ENCODE measurements at regions not wholly inside any gene's neighbourhood (a gene's known extent, or its start where the extent isn't known, plus 50 kb on each side); places are given as distances from the start of the nearest gene placed in this dataset.

DNA sequence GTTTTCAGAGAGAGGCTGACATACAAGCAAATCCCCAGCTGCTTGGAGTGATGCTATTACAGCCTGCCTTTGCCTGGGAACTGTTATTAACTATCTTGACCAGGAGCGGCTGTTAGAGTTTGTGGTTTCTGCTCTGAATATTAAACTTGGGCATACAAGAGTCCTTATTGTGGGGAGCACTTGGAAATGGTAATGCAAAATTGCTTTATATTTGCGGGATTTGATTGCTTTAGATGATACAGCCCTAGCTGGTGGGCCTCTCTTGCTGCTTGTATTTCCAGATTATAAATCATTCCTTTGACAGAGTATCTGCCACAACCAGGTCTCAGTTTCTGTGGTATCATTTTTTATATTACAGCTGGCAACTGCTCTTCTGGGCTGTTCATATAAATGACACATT, 101.9 kb upstream of the FAM204A start:
- TF ChIP-seq, protein P1, sequence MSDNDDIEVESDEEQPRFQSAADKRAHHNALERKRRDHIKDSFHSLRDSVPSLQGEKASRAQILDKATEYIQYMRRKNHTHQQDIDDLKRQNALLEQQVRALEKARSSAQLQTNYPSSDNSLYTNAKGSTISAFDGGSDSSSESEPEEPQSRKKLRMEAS (IDR thresholded peaks at IDR 0.05) = no peak
- TF ChIP-seq FOXM1 (IDR thresholded peaks at IDR 0.05; ENCODE audit: borderline replicate concordance, low read depth) (no peak), NFIC (IDR thresholded peaks at IDR 0.05) (no peak), EGR1 (IDR thresholded peaks at IDR 0.05) (no peak), CREB1 (IDR thresholded peaks at IDR 0.05; ENCODE audit: low read depth) (no peak), RAD21 (IDR thresholded peaks at IDR 0.05; ENCODE audit: low read depth) (no peak), TCF12 (IDR thresholded peaks at IDR 0.05; ENCODE audit: low read depth) (no peak)
- TF ChIP-seq, protein P2, sequence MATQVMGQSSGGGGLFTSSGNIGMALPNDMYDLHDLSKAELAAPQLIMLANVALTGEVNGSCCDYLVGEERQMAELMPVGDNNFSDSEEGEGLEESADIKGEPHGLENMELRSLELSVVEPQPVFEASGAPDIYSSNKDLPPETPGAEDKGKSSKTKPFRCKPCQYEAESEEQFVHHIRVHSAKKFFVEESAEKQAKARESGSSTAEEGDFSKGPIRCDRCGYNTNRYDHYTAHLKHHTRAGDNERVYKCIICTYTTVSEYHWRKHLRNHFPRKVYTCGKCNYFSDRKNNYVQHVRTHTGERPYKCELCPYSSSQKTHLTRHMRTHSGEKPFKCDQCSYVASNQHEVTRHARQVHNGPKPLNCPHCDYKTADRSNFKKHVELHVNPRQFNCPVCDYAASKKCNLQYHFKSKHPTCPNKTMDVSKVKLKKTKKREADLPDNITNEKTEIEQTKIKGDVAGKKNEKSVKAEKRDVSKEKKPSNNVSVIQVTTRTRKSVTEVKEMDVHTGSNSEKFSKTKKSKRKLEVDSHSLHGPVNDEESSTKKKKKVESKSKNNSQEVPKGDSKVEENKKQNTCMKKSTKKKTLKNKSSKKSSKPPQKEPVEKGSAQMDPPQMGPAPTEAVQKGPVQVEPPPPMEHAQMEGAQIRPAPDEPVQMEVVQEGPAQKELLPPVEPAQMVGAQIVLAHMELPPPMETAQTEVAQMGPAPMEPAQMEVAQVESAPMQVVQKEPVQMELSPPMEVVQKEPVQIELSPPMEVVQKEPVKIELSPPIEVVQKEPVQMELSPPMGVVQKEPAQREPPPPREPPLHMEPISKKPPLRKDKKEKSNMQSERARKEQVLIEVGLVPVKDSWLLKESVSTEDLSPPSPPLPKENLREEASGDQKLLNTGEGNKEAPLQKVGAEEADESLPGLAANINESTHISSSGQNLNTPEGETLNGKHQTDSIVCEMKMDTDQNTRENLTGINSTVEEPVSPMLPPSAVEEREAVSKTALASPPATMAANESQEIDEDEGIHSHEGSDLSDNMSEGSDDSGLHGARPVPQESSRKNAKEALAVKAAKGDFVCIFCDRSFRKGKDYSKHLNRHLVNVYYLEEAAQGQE (IDR thresholded peaks at IDR 0.05; ENCODE audit: low read depth) = no peak
- TF ChIP-seq, protein P3, sequence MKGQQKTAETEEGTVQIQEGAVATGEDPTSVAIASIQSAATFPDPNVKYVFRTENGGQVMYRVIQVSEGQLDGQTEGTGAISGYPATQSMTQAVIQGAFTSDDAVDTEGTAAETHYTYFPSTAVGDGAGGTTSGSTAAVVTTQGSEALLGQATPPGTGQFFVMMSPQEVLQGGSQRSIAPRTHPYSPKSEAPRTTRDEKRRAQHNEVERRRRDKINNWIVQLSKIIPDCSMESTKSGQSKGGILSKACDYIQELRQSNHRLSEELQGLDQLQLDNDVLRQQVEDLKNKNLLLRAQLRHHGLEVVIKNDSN (IDR thresholded peaks at IDR 0.05) = no peak

DNA sequence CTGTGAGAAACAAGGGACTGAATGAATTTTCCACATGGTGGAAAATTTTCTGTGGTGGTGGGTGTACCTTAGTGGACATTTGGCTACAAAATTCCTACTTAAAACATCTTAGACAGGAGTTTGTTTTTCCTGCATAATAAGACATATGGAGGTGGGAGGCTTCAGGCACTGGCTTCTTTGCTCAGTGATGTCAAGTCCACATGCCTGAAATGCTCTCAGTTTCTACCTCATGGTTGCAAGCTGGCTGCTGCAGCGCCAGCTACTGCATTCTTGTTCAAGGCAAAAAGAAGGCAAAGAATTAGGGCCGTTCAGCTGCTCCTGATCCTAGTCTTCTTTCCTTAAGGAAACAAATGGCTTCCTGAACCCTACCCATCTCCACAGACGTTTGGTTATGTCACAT, 99.9 kb upstream of the FAM204A start:
- TF ChIP-seq YY1 (IDR thresholded peaks at IDR 0.05; ENCODE audit: low read depth) (no peak), CREB1 (IDR thresholded peaks at IDR 0.05; ENCODE audit: low read depth) (no peak), CEBPB (IDR thresholded peaks at IDR 0.05) (no peak), TCF12 (IDR thresholded peaks at IDR 0.05; ENCODE audit: low read depth) (no peak), TEAD4 (IDR thresholded peaks at IDR 0.05) (no peak), RAD21 (IDR thresholded peaks at IDR 0.05; ENCODE audit: low read depth) (no peak), EP300 (IDR thresholded peaks at IDR 0.05; ENCODE audit: borderline replicate concordance) (no peak), FOXM1 (IDR thresholded peaks at IDR 0.05; ENCODE audit: borderline replicate concordance, low read depth) (no peak), TAF1 (IDR thresholded peaks at IDR 0.05; ENCODE audit: low read depth) (no peak)
- TF ChIP-seq, protein P2 (IDR thresholded peaks at IDR 0.05; ENCODE audit: low read depth) = no peak
- TF ChIP-seq, protein P3 (IDR thresholded peaks at IDR 0.05) = no peak
- TF ChIP-seq, protein P1 (IDR thresholded peaks at IDR 0.05) = no peak

DNA sequence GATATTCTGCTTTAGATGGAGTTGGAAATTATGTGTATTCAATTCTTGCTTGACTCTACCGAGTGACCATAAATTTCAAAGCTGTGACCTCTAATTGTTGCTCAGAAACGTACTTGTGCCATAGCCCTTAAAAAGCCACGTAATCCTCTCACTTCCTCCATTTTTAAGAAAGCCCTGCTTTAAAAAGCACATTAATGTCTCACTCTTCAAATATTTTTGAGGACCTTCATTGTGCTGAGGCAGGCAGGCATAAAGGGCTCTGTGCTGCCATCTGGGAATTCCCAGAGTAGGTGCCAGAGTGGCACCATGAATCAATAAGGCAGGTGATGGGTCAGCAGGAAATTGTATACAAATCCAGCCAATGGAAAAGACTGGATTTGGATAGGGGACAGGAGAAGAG, 97.7 kb upstream of the FAM204A start:
- TF ChIP-seq EP300 (IDR thresholded peaks at IDR 0.05; ENCODE audit: borderline replicate concordance) (peak; percentile 69; the same call in 1 of the 2 replicates), EGR1 (IDR thresholded peaks at IDR 0.05) (no peak), RAD21 (IDR thresholded peaks at IDR 0.05; ENCODE audit: low read depth) (no peak), FOXM1 (IDR thresholded peaks at IDR 0.05; ENCODE audit: borderline replicate concordance, low read depth) (0 out of 2 replicates have a peak, but pooled peaks have one; percentile 23), NFIC (IDR thresholded peaks at IDR 0.05) (peak; percentile 69), TCF12 (IDR thresholded peaks at IDR 0.05; ENCODE audit: low read depth) (peak; percentile 68), TEAD4 (IDR thresholded peaks at IDR 0.05) (peak; percentile 59; the same call in 1 of the 2 replicates)

DNA sequence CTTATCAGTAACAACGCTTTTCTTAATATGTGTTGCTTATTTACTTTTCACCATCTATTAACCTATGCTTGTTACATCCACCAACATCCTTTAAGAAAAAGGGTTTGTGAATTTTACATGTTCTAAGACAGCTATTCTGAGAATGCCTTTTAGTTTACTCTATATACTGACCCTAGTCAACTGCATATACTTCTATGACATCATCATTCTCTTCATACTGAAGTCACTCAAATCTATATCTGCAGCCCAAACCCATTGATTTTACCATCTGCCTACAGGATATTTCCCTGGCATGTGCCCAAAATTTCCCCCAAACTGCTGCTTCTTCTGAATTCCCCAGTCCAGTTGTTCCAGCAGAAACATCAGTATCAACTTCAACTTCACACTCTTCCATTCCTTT, 94.6 kb upstream of the FAM204A start:
- TF ChIP-seq, protein P3 (IDR thresholded peaks at IDR 0.05) = no peak
- TF ChIP-seq CEBPB (IDR thresholded peaks at IDR 0.05) (no peak), CREB1 (IDR thresholded peaks at IDR 0.05; ENCODE audit: low read depth) (no peak), NFIC (IDR thresholded peaks at IDR 0.05) (no peak), EGR1 (IDR thresholded peaks at IDR 0.05) (no peak), RAD21 (IDR thresholded peaks at IDR 0.05; ENCODE audit: low read depth) (no peak), TEAD4 (IDR thresholded peaks at IDR 0.05) (no peak), EP300 (IDR thresholded peaks at IDR 0.05; ENCODE audit: borderline replicate concordance) (no peak), TAF1 (IDR thresholded peaks at IDR 0.05; ENCODE audit: low read depth) (no peak), TCF12 (IDR thresholded peaks at IDR 0.05; ENCODE audit: low read depth) (no peak), YY1 (IDR thresholded peaks at IDR 0.05; ENCODE audit: low read depth) (no peak)
- TF ChIP-seq, protein P1 (IDR thresholded peaks at IDR 0.05) = no peak
- TF ChIP-seq, protein P2 (IDR thresholded peaks at IDR 0.05; ENCODE audit: low read depth) = no peak
